ENCODE measurements at regions not wholly inside any gene's neighbourhood (a gene's known extent, or its start where the extent isn't known, plus 50 kb on each side); places are given as distances from the start of the nearest gene placed in this dataset.

GRCh38 chr7:70947181-70947580 is 184.8 kb upstream of the GALNT17 start:
- TF ChIP-seq, protein P1, sequence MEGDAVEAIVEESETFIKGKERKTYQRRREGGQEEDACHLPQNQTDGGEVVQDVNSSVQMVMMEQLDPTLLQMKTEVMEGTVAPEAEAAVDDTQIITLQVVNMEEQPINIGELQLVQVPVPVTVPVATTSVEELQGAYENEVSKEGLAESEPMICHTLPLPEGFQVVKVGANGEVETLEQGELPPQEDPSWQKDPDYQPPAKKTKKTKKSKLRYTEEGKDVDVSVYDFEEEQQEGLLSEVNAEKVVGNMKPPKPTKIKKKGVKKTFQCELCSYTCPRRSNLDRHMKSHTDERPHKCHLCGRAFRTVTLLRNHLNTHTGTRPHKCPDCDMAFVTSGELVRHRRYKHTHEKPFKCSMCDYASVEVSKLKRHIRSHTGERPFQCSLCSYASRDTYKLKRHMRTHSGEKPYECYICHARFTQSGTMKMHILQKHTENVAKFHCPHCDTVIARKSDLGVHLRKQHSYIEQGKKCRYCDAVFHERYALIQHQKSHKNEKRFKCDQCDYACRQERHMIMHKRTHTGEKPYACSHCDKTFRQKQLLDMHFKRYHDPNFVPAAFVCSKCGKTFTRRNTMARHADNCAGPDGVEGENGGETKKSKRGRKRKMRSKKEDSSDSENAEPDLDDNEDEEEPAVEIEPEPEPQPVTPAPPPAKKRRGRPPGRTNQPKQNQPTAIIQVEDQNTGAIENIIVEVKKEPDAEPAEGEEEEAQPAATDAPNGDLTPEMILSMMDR (IDR thresholded peaks at IDR 0.05) = no peak
- Histone ChIP-seq H3K4me1 (ENCODE audit: control insufficient read depth in 1 of 2, insufficient read depth in 2 of 2, low read length in 2 of 2) (no peaks in the 10 kb centered on the region), H3K4me2 (replicated peaks; ENCODE audit: extremely low read depth, low read length, poor library complexity, severe bottlenecking) (no peak overlapping the region), H2AFZ (ENCODE audit: insufficient read depth, low read depth, low read length, poor library complexity, severe bottlenecking) (no peak overlapping the region), H3K4me3 (replicated peaks in 1 of 3; ENCODE audit: low read depth in 2 of 3, low read length in 3 of 3) (no peak overlapping the region), H3K79me2 (ENCODE audit: insufficient read depth, low read length) (no peaks in the 10 kb centered on the region), H4K20me1 (ENCODE audit: insufficient read depth, low read length) (no peaks in the 10 kb centered on the region), H3K27ac (ENCODE audit: low read depth in 1 of 2, low read length in 2 of 2) (no peak overlapping the region), H3K9me3 (replicated peaks in 1 of 2; ENCODE audit: control insufficient read depth in 1 of 2, insufficient read depth in 1 of 2, low read length in 2 of 2) (peaks cover 14 to 25% of the 10 kb centered on the region in 2 donors), H3K27me3 (ENCODE audit: control insufficient read depth in 2 of 2, insufficient read depth in 2 of 2, low read length in 2 of 2) (no peaks in the 10 kb centered on the region), H3K9ac (ENCODE audit: insufficient read depth, low read length, poor library complexity, severe bottlenecking) (no peak overlapping the region), H3K36me3 (replicated peaks in 1 of 2; ENCODE audit: control insufficient read depth in 1 of 2, insufficient read depth in 2 of 2, low read length in 2 of 2) (no peaks in the 10 kb centered on the region)
- Mint-ChIP-seq H3K27me3 (ENCODE audit: low read depth in 3 of 3) (peaks cover 1 to 2% (median 2%) of the 10 kb centered on the region in 3 donors), H3K4me3 (no peak overlapping the region), H3K9me3 (peaks cover 9 to 30% (median 13%) of the 10 kb centered on the region in 7 donors), H3K36me3 (no peaks in the 10 kb centered on the region), H3K27ac (no peak overlapping the region), H3K4me1 (no peaks in the 10 kb centered on the region)
- intact Hi-C loops (cut with micrococcal nuclease) = no loop called here
- 100% methylated on average over 1 of the region's 2 CpGs for WGBS (ENCODE audit: insufficient coverage)
- no peak for DNase-seq

- Mint-ChIP-seq H3K4me3 (no peak overlapping the region), H3K9me3 (peaks cover 8 to 28% (median 13%) of the 10 kb centered on the region in 7 donors), H3K4me1 (no peaks in the 10 kb centered on the region), H3K36me3 (no peaks in the 10 kb centered on the region), H3K27me3 (ENCODE audit: low read depth in 3 of 3) (peaks cover 0 to 1% (median 0%) of the 10 kb centered on the region in 3 donors), H3K27ac (no peak overlapping the region)
- H3K27ac ChIP-seq (ENCODE audit: low read depth in 1 of 2, low read length in 2 of 2) = no peak overlapping the region
- DNase-seq = no peak
- H3K27me3 ChIP-seq (ENCODE audit: control insufficient read depth in 2 of 2, insufficient read depth in 2 of 2, low read length in 2 of 2) = no peaks in the 10 kb centered on the region
- no peak overlapping the region for H3K4me3 ChIP-seq (replicated peaks in 1 of 3; ENCODE audit: low read depth in 2 of 3, low read length in 3 of 3)
- no peaks in the 10 kb centered on the region for H3K4me1 ChIP-seq (ENCODE audit: control insufficient read depth in 1 of 2, insufficient read depth in 2 of 2, low read length in 2 of 2)
- TF ChIP-seq, protein P1 (IDR thresholded peaks at IDR 0.05) = no peak
- no peak overlapping the region for H3K4me2 ChIP-seq (replicated peaks; ENCODE audit: extremely low read depth, low read length, poor library complexity, severe bottlenecking)
- no peak overlapping the region for H2AFZ ChIP-seq (ENCODE audit: insufficient read depth, low read depth, low read length, poor library complexity, severe bottlenecking)
- no peaks in the 10 kb centered on the region for H4K20me1 ChIP-seq (ENCODE audit: insufficient read depth, low read length)
- H3K9ac ChIP-seq (ENCODE audit: insufficient read depth, low read length, poor library complexity, severe bottlenecking) = no peak overlapping the region
- peaks cover 19 to 29% of the 10 kb centered on the region in 2 donors for H3K9me3 ChIP-seq (replicated peaks in 1 of 2; ENCODE audit: control insufficient read depth in 1 of 2, insufficient read depth in 1 of 2, low read length in 2 of 2)
- intact Hi-C loops (cut with micrococcal nuclease) = no loop called here
- no peaks in the 10 kb centered on the region for H3K79me2 ChIP-seq (ENCODE audit: insufficient read depth, low read length)
- no peaks in the 10 kb centered on the region for H3K36me3 ChIP-seq (replicated peaks in 1 of 2; ENCODE audit: control insufficient read depth in 1 of 2, insufficient read depth in 2 of 2, low read length in 2 of 2)
These were observed 182.1 kb upstream of the GALNT17 start for GRCh38 chr7:70949862-70950261.

Measured in CD14-positive monocyte (primary cell).